ENCODE measurements at regions not wholly inside any gene's neighbourhood (a gene's known extent, or its start where the extent isn't known, plus 50 kb on each side); places are given as distances from the start of the nearest gene placed in this dataset.

DNA sequence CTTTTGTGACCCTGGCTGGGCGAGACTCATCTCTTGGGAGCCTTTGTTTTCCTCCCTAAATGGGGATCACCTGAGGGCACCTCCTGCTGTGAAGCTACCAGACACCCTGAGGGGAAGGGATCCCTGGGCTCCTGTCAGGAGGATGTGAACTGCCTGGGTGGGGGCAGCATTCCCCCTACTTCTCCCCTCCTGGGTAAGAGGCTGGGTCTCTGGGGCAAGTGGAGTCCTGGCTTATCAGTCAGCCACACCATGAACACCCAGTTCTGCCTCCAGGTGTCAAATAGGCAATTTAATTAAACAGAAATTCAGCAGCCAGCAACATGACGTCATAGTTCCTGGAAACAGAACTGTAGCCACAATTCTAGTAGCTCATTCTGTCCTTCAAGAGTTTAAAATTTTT lies 97.7 kb upstream of the RET start:
- ChIA-PET CTCF (no interaction called here), POLR2A (no interaction called here)
- H3K27ac ChIP-seq (ENCODE audit: low read length in 2 of 2): no peak overlapping the region
- intact Hi-C loops (cut with micrococcal nuclease): no loop called here
- H3K4me1 ChIP-seq (ENCODE audit: control insufficient read depth in 2 of 2, insufficient read depth in 2 of 2, low read length in 2 of 2): no peaks in the 10 kb centered on the region
- no peak for ATAC-seq (ENCODE audit: low read depth)
- no peaks in the 10 kb centered on the region for H3K9me3 Mint-ChIP-seq (ENCODE audit: insufficient read depth)
- H3K4me3 Mint-ChIP-seq: no peak overlapping the region
- H3K9ac ChIP-seq (ENCODE audit: low read length): no peak overlapping the region
- no peak for TF ChIP-seq EZH2 (IDR thresholded peaks at IDR 0.05; ENCODE audit: borderline replicate concordance, insufficient read depth, low read depth, low read length, poor library complexity, severe bottlenecking)
- TF ChIP-seq, protein P1, sequence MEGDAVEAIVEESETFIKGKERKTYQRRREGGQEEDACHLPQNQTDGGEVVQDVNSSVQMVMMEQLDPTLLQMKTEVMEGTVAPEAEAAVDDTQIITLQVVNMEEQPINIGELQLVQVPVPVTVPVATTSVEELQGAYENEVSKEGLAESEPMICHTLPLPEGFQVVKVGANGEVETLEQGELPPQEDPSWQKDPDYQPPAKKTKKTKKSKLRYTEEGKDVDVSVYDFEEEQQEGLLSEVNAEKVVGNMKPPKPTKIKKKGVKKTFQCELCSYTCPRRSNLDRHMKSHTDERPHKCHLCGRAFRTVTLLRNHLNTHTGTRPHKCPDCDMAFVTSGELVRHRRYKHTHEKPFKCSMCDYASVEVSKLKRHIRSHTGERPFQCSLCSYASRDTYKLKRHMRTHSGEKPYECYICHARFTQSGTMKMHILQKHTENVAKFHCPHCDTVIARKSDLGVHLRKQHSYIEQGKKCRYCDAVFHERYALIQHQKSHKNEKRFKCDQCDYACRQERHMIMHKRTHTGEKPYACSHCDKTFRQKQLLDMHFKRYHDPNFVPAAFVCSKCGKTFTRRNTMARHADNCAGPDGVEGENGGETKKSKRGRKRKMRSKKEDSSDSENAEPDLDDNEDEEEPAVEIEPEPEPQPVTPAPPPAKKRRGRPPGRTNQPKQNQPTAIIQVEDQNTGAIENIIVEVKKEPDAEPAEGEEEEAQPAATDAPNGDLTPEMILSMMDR (IDR thresholded peaks at IDR 0.05): no peak
- WGBS (ENCODE audit: insufficient coverage): 79% methylated on average over 2 of the region's 2 CpGs
- no peaks in the 10 kb centered on the region for H3K4me1 Mint-ChIP-seq
- H2AFZ ChIP-seq (ENCODE audit: insufficient read depth, low read depth, low read length, poor library complexity, severe bottlenecking): no peak overlapping the region
- no peaks in the 10 kb centered on the region for H3K27me3 ChIP-seq (replicated peaks in 1 of 4; ENCODE audit: control extremely low read depth in 1 of 4, control insufficient read depth in 3 of 4, insufficient read depth in 4 of 4, low read length in 3 of 4)
- no peaks in the 10 kb centered on the region for H3K27me3 Mint-ChIP-seq
- H3K79me2 ChIP-seq (ENCODE audit: control insufficient read depth, insufficient read depth, low read length): no peaks in the 10 kb centered on the region
- DNase-seq: no peak
- no peak overlapping the region for H3K4me2 ChIP-seq (replicated peaks; ENCODE audit: low read depth, low read length, poor library complexity, severe bottlenecking)
- no peak overlapping the region for H3K27ac Mint-ChIP-seq
- H3K4me3 ChIP-seq (ENCODE audit: control extremely low read depth in 1 of 5, extremely low read depth in 1 of 5, insufficient read depth in 1 of 5, low read depth in 2 of 5, low read length in 4 of 5): no peak overlapping the region
- no peaks in the 10 kb centered on the region for H3K36me3 ChIP-seq (replicated peaks in 1 of 2; ENCODE audit: control extremely low read depth in 1 of 2, control insufficient read depth in 1 of 2, extremely low read depth in 1 of 2, insufficient read depth in 2 of 2, low read length in 1 of 2)
- no peaks in the 10 kb centered on the region for H3K9me3 ChIP-seq (ENCODE audit: control extremely low read depth in 1 of 3, control insufficient read depth in 2 of 3, insufficient read depth in 1 of 3, low read length in 2 of 3)
- H4K20me1 ChIP-seq (ENCODE audit: control insufficient read depth, insufficient read depth, low read length, poor library complexity, severe bottlenecking): no peaks in the 10 kb centered on the region

GRCh38 chr10:42979721-42980467 lies 97.0 kb upstream of the RET start:
- Histone ChIP-seq H3K4me2 (replicated peaks; ENCODE audit: low read depth, low read length, poor library complexity, severe bottlenecking) (no peak overlapping the region), H3K9me3 (ENCODE audit: control extremely low read depth in 1 of 3, control insufficient read depth in 2 of 3, insufficient read depth in 1 of 3, low read length in 2 of 3) (no peaks in the 10 kb centered on the region), H3K27ac (ENCODE audit: low read length in 2 of 2) (no peak overlapping the region), H3K27me3 (replicated peaks in 1 of 4; ENCODE audit: control extremely low read depth in 1 of 4, control insufficient read depth in 3 of 4, insufficient read depth in 4 of 4, low read length in 3 of 4) (no peaks in the 10 kb centered on the region), H3K4me3 (ENCODE audit: control extremely low read depth in 1 of 5, extremely low read depth in 1 of 5, insufficient read depth in 1 of 5, low read depth in 2 of 5, low read length in 4 of 5) (no peak overlapping the region), H4K20me1 (ENCODE audit: control insufficient read depth, insufficient read depth, low read length, poor library complexity, severe bottlenecking) (no peaks in the 10 kb centered on the region), H3K4me1 (ENCODE audit: control insufficient read depth in 2 of 2, insufficient read depth in 2 of 2, low read length in 2 of 2) (no peaks in the 10 kb centered on the region), H2AFZ (ENCODE audit: insufficient read depth, low read depth, low read length, poor library complexity, severe bottlenecking) (no peak overlapping the region), H3K79me2 (ENCODE audit: control insufficient read depth, insufficient read depth, low read length) (no peaks in the 10 kb centered on the region), H3K9ac (ENCODE audit: low read length) (no peak overlapping the region), H3K36me3 (replicated peaks in 1 of 2; ENCODE audit: control extremely low read depth in 1 of 2, control insufficient read depth in 1 of 2, extremely low read depth in 1 of 2, insufficient read depth in 2 of 2, low read length in 1 of 2) (no peaks in the 10 kb centered on the region)
- H3K4me3 Mint-ChIP-seq: no peak overlapping the region
- no peaks in the 10 kb centered on the region for H3K9me3 Mint-ChIP-seq (ENCODE audit: insufficient read depth)
- 78% methylated on average over 10 of the region's 12 CpGs for WGBS (ENCODE audit: insufficient coverage)
- no peak for DNase-seq
- no peaks in the 10 kb centered on the region for H3K4me1 Mint-ChIP-seq
- H3K27me3 Mint-ChIP-seq: no peaks in the 10 kb centered on the region
- no peak for ATAC-seq (ENCODE audit: low read depth)
- intact Hi-C loops (cut with micrococcal nuclease): no loop called here
- ChIA-PET POLR2A (no interaction called here), CTCF (no interaction called here)
- TF ChIP-seq EZH2 (IDR thresholded peaks at IDR 0.05; ENCODE audit: borderline replicate concordance, insufficient read depth, low read depth, low read length, poor library complexity, severe bottlenecking): no peak
- TF ChIP-seq, protein P1 (IDR thresholded peaks at IDR 0.05): no peak
- no peak overlapping the region for H3K27ac Mint-ChIP-seq
